OCI-LY1 (cell line): ENCODE measurements at regions not wholly inside any gene's neighbourhood (a gene's known extent, or its start where the extent isn't known, plus 50 kb on each side); places are given as distances from the start of the nearest gene placed in this dataset.

ENCODE experiments used
- CTCF ChIP-seq: fragments of 200-600 bp; sonication (generic), shearing (Covaris generic); IDR thresholded peaks from 2 replicates; pipeline ENCODE4 v1.5.1; 2017; ENCODE audit warnings: mild to moderate bottlenecking, antibody characterized with exemption, low read length, moderate library complexity, mixed read lengths
- EZH2 ChIP-seq: fragments of 200-600 bp; sonication (generic), shearing (Covaris generic); IDR thresholded peaks from 2 replicates; pipeline ENCODE4 v1.8.0; 2017; ENCODE audit warnings: borderline replicate concordance, mixed run types, mild to moderate bottlenecking, antibody characterized with exemption, low read length, moderate library complexity, mixed read lengths

GRCh38 chr2:188065386-188065785 lies 226.3 kb upstream of the GULP1 start:
- TF ChIP-seq CTCF (no peak), EZH2 (no peak)
